GM19351 (cell line): ENCODE measurements at regions not wholly inside any gene's neighbourhood (a gene's known extent, or its start where the extent isn't known, plus 50 kb on each side); places are given as distances from the start of the nearest gene placed in this dataset.
"Not testable (repeated sequence)": the region's sequence is repeated elsewhere in the genome, so short reads cannot be mapped to it uniquely, and the experiment has no call there.

ENCODE experiments used
- ATAC-seq: cut with Tn5 transposase; IDR thresholded peaks from one replicate; pipeline ENCODE4 v1.9.1; 2021; ENCODE audit warnings: mild to moderate bottlenecking, moderate library complexity; ENCODE audit not compliant: unreplicated experiment

GRCh38 chr6:4510317-4510716 is 265.9 kb upstream of the CDYL start:
- ATAC-seq, result no peak

GRCh38 chr6:4509506-4509905 is 266.7 kb upstream of the CDYL start:
- ATAC-seq, result no peak

- ATAC-seq, result no peak
These were observed 269.4 kb upstream of the CDYL start for GRCh38 chr6:4506792-4507191.

GRCh38 chr6:4506223-4506622 is 270.0 kb upstream of the CDYL start:
- no peak for ATAC-seq

GRCh38 chr6:4504700-4505099 is 271.5 kb upstream of the CDYL start:
- no peak for ATAC-seq

- ATAC-seq, result no peak
These were observed 272.5 kb upstream of the CDYL start for GRCh38 chr6:4503700-4504099.

GRCh38 chr6:4496284-4496683 is 279.9 kb upstream of the CDYL start:
- no peak for ATAC-seq

GRCh38 chr6:4491501-4492260 is 284.5 kb upstream of the CDYL start:
- ATAC-seq, result no peak

GRCh38 chr6:4489538-4489937 is 286.7 kb upstream of the CDYL start:
- ATAC-seq, result no peak

GRCh38 chr6:4488389-4488788 is 287.8 kb upstream of the CDYL start:
- ATAC-seq, result no peak

GRCh38 chr6:4487538-4487937 is 288.7 kb upstream of the CDYL start:
- ATAC-seq, result no peak

GRCh38 chr6:4486568-4487315 is 289.5 kb upstream of the CDYL start:
- ATAC-seq, result no peak

GRCh38 chr6:4485735-4486134 is 290.5 kb upstream of the CDYL start:
- ATAC-seq, result no peak

GRCh38 chr6:4482461-4482860 is 293.7 kb upstream of the CDYL start:
- ATAC-seq, result no peak

- ATAC-seq, result no peak
These were observed 295.1 kb upstream of the CDYL start for GRCh38 chr6:4480788-4481735.

GRCh38 chr6:4478098-4478497 is 298.1 kb upstream of the CDYL start:
- ATAC-seq, result no peak

- ATAC-seq, result no peak
These were observed 301.4 kb upstream of the CDYL start for GRCh38 chr6:4474810-4475209.

GRCh38 chr6:4472969-4473642 is 303.1 kb upstream of the CDYL start:
- no peak for ATAC-seq

GRCh38 chr6:4472222-4472621 is 304.0 kb upstream of the CDYL start:
- no peak for ATAC-seq

GRCh38 chr6:4471515-4471914 is 304.7 kb upstream of the CDYL start:
- not testable (repeated sequence) for ATAC-seq

- ATAC-seq, result no peak
These were observed 305.4 kb upstream of the CDYL start for GRCh38 chr6:4470698-4471210.
